HCT116 (cell line): ENCODE measurements at regions not wholly inside any gene's neighbourhood (a gene's known extent, or its start where the extent isn't known, plus 50 kb on each side); places are given as distances from the start of the nearest gene placed in this dataset.

Source experiments
- ATAC-seq: fragments of 200-7000 bp; cut with Tn5 transposase; 2 replicates; pipeline ENCODE4 v1.9.1; 2020; ENCODE audit warnings: mild to moderate bottlenecking, moderate library complexity
- BruUV-seq: library from RNA; stranded (reverse); fragments of 400-500 nt; replicated peaks from 2 replicates; lab custom pipeline; 2021; lab: Mats Ljungman, UMichigan
- CTCF ChIA-PET: fragments of 300-600 bp; sonication (Branson Sonifier 250); formaldehyde crosslinking; loops from one replicate; lab custom pipeline; 2021; ENCODE audit warnings: antibody characterized with exemption; lab: Charles Lee
- POLR2A ChIA-PET: fragments of 300-600, 350-600 bp; sonication (Branson Sonifier 250); formaldehyde crosslinking; loops from one replicate; lab custom pipeline; 2021; ENCODE audit warnings: antibody characterized with exemption; lab: Charles Lee
- RAD21 ChIA-PET, 2 experiments: fragments of 300-600 bp; sonication (Branson Sonifier 250); formaldehyde crosslinking; loops; one replicate each; lab custom pipeline; 2023; ENCODE audit warnings: low total read pairs in 2 of 2; ENCODE audit not compliant: uncharacterized antibody in 2 of 2, unreplicated experiment in 2 of 2, low non-redundant PET in 1 of 2; lab: Charles Lee
- DNase-seq: peaks from one replicate; pipeline ENCODE4 v3.0.0-alpha.2; 2010; ENCODE audit warnings: low read depth, low spot score
- H2AFZ ChIP-seq: fragments of 200-600 bp; shearing (Covaris generic), sonication (generic); 2 replicates; pipeline ENCODE4 v1.6.1; 2017; ENCODE audit warnings: low read depth, mixed run types, mixed read lengths, antibody characterized with exemption, low read length; ENCODE audit not compliant: poor library complexity, severe bottlenecking
- H3K27ac ChIP-seq: 2 replicates; pipeline ENCODE4 v1.5.1; 2012; ENCODE audit warnings: low read depth, low read length
- H3K27me3 ChIP-seq: fragments of 200-600 bp; sonication (generic); 2 replicates; pipeline ENCODE4 v1.6.1; 2016; ENCODE audit warnings: mixed run types, low read length, mixed read lengths; ENCODE audit not compliant: insufficient read depth
- H3K36me3 ChIP-seq, 2 experiments: fragments of 200-500 bp in 1 of 2; fragments of 200-600 bp in 1 of 2; sonication (Bioruptor generic) in 1 of 2; sonication (generic) in 1 of 2; 2 replicates each; pipeline versions ENCODE4 v1.5.1 to v1.6.1; 2014 to 2016; ENCODE audit warnings: low read length in 2 of 2, inconsistent platforms in 1 of 2, mixed read lengths in 1 of 2, mixed run types in 1 of 2; ENCODE audit not compliant: insufficient read depth in 2 of 2, control insufficient read depth in 1 of 2
- H3K4me1 ChIP-seq, 2 experiments: fragments of 200-600 bp in 1 of 2; sonication (generic) in 1 of 2; 2 replicates each; pipeline versions ENCODE4 v1.5.1 to v1.6.1; 2012 to 2017; ENCODE audit warnings: low read length in 2 of 2, inconsistent platforms in 1 of 2, mild to moderate bottlenecking in 1 of 2, mixed read lengths in 1 of 2, mixed run types in 1 of 2, moderate library complexity in 1 of 2; ENCODE audit not compliant: insufficient read depth in 2 of 2, control insufficient read depth in 1 of 2
- H3K4me2 ChIP-seq: fragments of 200-600 bp; sonication (generic); 2 replicates; pipeline ENCODE4 v1.6.1; 2017; ENCODE audit warnings: mixed run types, low read length, mixed read lengths
- H3K4me3 ChIP-seq, 2 experiments: fragments of 200-600 bp in 1 of 2; sonication (generic) in 1 of 2; replicated peaks in 1 of 2; 2 replicates each; pipeline ENCODE4 v1.5.1; 2011 to 2016; ENCODE audit warnings: low read length in 2 of 2, control low read depth in 1 of 2, low read depth in 1 of 2, mild to moderate bottlenecking in 1 of 2, mixed read lengths in 1 of 2, mixed run types in 1 of 2
- H3K79me2 ChIP-seq: fragments of 200-600 bp; sonication (generic); 2 replicates; pipeline ENCODE4 v1.6.1; 2017; ENCODE audit warnings: mild to moderate bottlenecking, mixed run types, low read length, moderate library complexity, mixed read lengths; ENCODE audit not compliant: insufficient read depth
- H3K9ac ChIP-seq: fragments of 200-600 bp; sonication (generic); 2 replicates; pipeline ENCODE4 v1.6.1; 2016; ENCODE audit warnings: low read length, mixed read lengths
- H3K9me2 ChIP-seq: fragments of 200-600 bp; sonication (generic), shearing (Covaris generic); 2 replicates; pipeline ENCODE4 v1.6.1; 2017; ENCODE audit warnings: mixed run types, mild to moderate bottlenecking, moderate library complexity; ENCODE audit not compliant: insufficient read depth
- H3K9me3 ChIP-seq, 2 experiments: fragments of 200-500 bp in 1 of 2; fragments of 200-600 bp in 1 of 2; sonication (Bioruptor generic) in 1 of 2; sonication (generic) in 1 of 2; 2 replicates each; pipeline ENCODE4 v1.6.1; 2014 to 2017; ENCODE audit warnings: low read length in 2 of 2, mixed read lengths in 2 of 2, inconsistent platforms in 1 of 2, low read depth in 1 of 2, mild to moderate bottlenecking in 1 of 2, mixed run types in 1 of 2, moderate library complexity in 1 of 2; ENCODE audit not compliant: control insufficient read depth in 1 of 2, insufficient read depth in 1 of 2
- H4K20me1 ChIP-seq: fragments of 200-600 bp; sonication (generic), shearing (Covaris generic); 2 replicates; pipeline ENCODE4 v1.6.1; 2017; ENCODE audit warnings: mixed run types, mild to moderate bottlenecking, moderate library complexity; ENCODE audit not compliant: insufficient read depth
- CBX3 ChIP-seq: IDR thresholded peaks from 2 replicates; pipeline ENCODE4 v1.6.1; 2012; ENCODE audit warnings: low read depth
- CEBPB ChIP-seq: IDR thresholded peaks from 2 replicates; pipeline ENCODE4 v1.6.1; 2012; ENCODE audit warnings: low read depth
- EGR1 ChIP-seq: IDR thresholded peaks from 2 replicates; pipeline ENCODE4 v1.6.1; 2012; ENCODE audit warnings: low read depth
- EZH2phosphoT487 ChIP-seq: fragments of 200-600 bp; IDR thresholded peaks from 2 replicates; pipeline ENCODE4 v1.6.1; 2018; ENCODE audit warnings: antibody characterized with exemption, borderline replicate concordance
- SIN3A ChIP-seq: IDR thresholded peaks from 2 replicates; pipeline ENCODE4 v1.6.1; 2012; ENCODE audit warnings: low read depth
- SP1 ChIP-seq: IDR thresholded peaks from 2 replicates; pipeline ENCODE4 v1.6.1; 2012; ENCODE audit warnings: low read depth
- ZFX ChIP-seq: fragments of 450-650 bp; IDR thresholded peaks from 2 replicates; pipeline ENCODE4 v1.6.1; 2017
- intact Hi-C: fragments of 100-400 bp; cut with micrococcal nuclease; formaldehyde crosslinking; loops from 2 replicates; pipeline ENCODE4 v1.10.0; 2022
- TF ChIP-seq, protein P1 (sequence below): IDR thresholded peaks from 2 replicates; pipeline ENCODE4 v1.6.1; 2012
- TF ChIP-seq, protein P2 (sequence below): IDR thresholded peaks from 2 replicates; pipeline ENCODE4 v1.6.1; 2011; ENCODE audit warnings: mild to moderate bottlenecking, low read length, moderate library complexity; ENCODE audit not compliant: insufficient replicate concordance; ENCODE audit errors: extremely low read depth
- TF ChIP-seq, protein P3 (sequence below): IDR thresholded peaks from 2 replicates; pipeline ENCODE4 v1.6.1; 2012; ENCODE audit warnings: low read depth

DNA sequence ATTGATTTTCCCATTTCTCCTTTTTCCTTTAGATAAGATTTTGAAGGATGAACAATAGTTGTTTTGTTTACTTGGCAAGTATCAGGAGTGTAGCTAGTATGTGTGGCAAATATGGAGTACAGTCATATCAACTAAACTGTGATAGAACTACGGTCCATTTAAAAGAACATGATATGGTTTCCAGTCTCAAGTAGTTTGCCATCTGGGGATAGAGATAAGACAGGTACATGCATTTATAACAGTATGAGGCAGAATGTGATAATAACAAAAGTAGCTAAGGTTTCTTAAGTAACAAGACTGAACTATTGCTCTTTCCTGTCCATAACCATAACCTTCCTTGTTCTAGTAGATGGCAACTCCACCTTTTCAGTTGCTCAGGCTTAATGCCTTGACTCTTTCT lies 75.6 kb upstream of the TACR1 start:
- Histone ChIP-seq H3K4me3 (no peak overlapping the region), H4K20me1 (no peaks in the 10 kb centered on the region), H3K4me2 (no peak overlapping the region), H3K27me3 (peaks cover 69% of the 10 kb centered on the region), H3K9me3 (no peaks in the 10 kb centered on the region), H3K27ac (no peak overlapping the region), H2AFZ (no peak overlapping the region), H3K4me1 (no peaks in the 10 kb centered on the region), H3K9ac (no peak overlapping the region), H3K9me2 (no peaks in the 10 kb centered on the region), H3K36me3 (no peaks in the 10 kb centered on the region), H3K79me2 (no peaks in the 10 kb centered on the region)
- TF ChIP-seq EZH2phosphoT487 (no peak), EGR1 (no peak), SIN3A (no peak), SP1 (no peak), ZFX (no peak), CBX3 (no peak), CEBPB (no peak)
- TF ChIP-seq, protein P1, sequence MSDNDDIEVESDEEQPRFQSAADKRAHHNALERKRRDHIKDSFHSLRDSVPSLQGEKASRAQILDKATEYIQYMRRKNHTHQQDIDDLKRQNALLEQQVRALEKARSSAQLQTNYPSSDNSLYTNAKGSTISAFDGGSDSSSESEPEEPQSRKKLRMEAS = no peak
- TF ChIP-seq, protein P2, sequence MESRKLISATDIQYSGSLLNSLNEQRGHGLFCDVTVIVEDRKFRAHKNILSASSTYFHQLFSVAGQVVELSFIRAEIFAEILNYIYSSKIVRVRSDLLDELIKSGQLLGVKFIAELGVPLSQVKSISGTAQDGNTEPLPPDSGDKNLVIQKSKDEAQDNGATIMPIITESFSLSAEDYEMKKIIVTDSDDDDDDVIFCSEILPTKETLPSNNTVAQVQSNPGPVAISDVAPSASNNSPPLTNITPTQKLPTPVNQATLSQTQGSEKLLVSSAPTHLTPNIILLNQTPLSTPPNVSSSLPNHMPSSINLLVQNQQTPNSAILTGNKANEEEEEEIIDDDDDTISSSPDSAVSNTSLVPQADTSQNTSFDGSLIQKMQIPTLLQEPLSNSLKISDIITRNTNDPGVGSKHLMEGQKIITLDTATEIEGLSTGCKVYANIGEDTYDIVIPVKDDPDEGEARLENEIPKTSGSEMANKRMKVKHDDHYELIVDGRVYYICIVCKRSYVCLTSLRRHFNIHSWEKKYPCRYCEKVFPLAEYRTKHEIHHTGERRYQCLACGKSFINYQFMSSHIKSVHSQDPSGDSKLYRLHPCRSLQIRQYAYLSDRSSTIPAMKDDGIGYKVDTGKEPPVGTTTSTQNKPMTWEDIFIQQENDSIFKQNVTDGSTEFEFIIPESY = no peak
- TF ChIP-seq, protein P3, sequence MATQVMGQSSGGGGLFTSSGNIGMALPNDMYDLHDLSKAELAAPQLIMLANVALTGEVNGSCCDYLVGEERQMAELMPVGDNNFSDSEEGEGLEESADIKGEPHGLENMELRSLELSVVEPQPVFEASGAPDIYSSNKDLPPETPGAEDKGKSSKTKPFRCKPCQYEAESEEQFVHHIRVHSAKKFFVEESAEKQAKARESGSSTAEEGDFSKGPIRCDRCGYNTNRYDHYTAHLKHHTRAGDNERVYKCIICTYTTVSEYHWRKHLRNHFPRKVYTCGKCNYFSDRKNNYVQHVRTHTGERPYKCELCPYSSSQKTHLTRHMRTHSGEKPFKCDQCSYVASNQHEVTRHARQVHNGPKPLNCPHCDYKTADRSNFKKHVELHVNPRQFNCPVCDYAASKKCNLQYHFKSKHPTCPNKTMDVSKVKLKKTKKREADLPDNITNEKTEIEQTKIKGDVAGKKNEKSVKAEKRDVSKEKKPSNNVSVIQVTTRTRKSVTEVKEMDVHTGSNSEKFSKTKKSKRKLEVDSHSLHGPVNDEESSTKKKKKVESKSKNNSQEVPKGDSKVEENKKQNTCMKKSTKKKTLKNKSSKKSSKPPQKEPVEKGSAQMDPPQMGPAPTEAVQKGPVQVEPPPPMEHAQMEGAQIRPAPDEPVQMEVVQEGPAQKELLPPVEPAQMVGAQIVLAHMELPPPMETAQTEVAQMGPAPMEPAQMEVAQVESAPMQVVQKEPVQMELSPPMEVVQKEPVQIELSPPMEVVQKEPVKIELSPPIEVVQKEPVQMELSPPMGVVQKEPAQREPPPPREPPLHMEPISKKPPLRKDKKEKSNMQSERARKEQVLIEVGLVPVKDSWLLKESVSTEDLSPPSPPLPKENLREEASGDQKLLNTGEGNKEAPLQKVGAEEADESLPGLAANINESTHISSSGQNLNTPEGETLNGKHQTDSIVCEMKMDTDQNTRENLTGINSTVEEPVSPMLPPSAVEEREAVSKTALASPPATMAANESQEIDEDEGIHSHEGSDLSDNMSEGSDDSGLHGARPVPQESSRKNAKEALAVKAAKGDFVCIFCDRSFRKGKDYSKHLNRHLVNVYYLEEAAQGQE = no peak
- DNase-seq = no peak
- RAD21 ChIA-PET = no interaction called here
- no peak for ATAC-seq
- POLR2A ChIA-PET = no interaction called here
- intact Hi-C loops = no loop called here
- CTCF ChIA-PET = no interaction called here
- BruUV-seq = no TSS peak
